Mucosa of rectum (tissue), 2 donors: ENCODE measurements at regions not wholly inside any gene's neighbourhood (a gene's known extent, or its start where the extent isn't known, plus 50 kb on each side); places are given as distances from the start of the nearest gene placed in this dataset.

Experiments used
- H3K27ac ChIP-seq, 2 donors: one replicate each; pipeline ENCODE4 v1.7.0; 2013; ENCODE audit warnings: inconsistent platforms in 2 of 2, low read depth in 2 of 2, low read length in 2 of 2
- H3K27me3 ChIP-seq, 2 donors: one replicate each; pipeline ENCODE4 v1.7.0; 2013; ENCODE audit warnings: low read length in 2 of 2; ENCODE audit not compliant: control insufficient read depth in 2 of 2, insufficient read depth in 2 of 2
- H3K36me3 ChIP-seq, 2 donors: one replicate each; pipeline ENCODE4 v1.7.0; 2013; ENCODE audit warnings: low read length in 2 of 2; ENCODE audit not compliant: control insufficient read depth in 2 of 2, insufficient read depth in 2 of 2
- H3K4me1 ChIP-seq, 2 donors: one replicate each; pipeline ENCODE4 v1.7.0; 2013; ENCODE audit warnings: low read length in 2 of 2, mild to moderate bottlenecking in 1 of 2; ENCODE audit not compliant: control insufficient read depth in 2 of 2, insufficient read depth in 2 of 2
- H3K4me3 ChIP-seq, 2 donors: one replicate each; pipeline ENCODE4 v1.7.0; 2013; ENCODE audit warnings: low read length in 2 of 2
- H3K9ac ChIP-seq, 2 donors: one replicate each; pipeline ENCODE4 v1.7.0; 2013; ENCODE audit warnings: low read length in 2 of 2, low read depth in 1 of 2, mild to moderate bottlenecking in 1 of 2
- H3K9me3 ChIP-seq, 2 donors: one replicate each; pipeline ENCODE4 v1.7.0; 2013; ENCODE audit warnings: low read length in 2 of 2; ENCODE audit not compliant: control insufficient read depth in 2 of 2
- donor health status: healthy.
- donor health status: Normal muscosa, but diverticular disease.

DNA sequence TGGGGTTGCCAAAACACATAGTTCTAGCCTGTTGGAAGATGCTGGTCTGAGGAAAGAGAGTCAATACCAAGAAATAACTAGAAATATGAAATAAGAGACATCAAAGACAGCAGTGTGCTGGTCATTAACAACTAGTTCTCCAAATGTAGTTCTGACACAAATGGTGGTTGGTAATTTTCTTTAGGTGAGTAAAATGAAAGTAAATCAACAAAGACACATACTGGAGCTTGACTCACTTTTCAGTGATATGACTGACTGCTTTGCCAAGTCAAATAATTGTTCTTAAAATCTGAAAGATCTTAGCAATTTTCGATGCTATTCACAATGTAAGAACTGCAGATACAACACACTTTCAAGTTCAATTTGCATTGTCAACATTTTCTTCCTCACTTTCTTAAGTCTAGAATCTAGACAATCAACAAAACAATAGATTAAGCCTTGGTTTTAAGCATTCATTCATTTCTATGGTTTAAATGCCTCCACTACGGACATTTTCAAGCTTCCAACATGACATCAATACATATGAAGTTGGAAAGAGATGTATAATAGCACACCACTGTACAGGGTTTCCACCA lies 166.8 kb upstream of the MAP3K1 start:
- Histone ChIP-seq H3K9ac (no peak overlapping the region), H3K4me1 (no peaks in the 10 kb centered on the region), H3K36me3 (no peaks in the 10 kb centered on the region), H3K27me3 (no peaks in the 10 kb centered on the region), H3K9me3 (no peaks in the 10 kb centered on the region), H3K4me3 (no peak overlapping the region), H3K27ac (no peak overlapping the region)

DNA sequence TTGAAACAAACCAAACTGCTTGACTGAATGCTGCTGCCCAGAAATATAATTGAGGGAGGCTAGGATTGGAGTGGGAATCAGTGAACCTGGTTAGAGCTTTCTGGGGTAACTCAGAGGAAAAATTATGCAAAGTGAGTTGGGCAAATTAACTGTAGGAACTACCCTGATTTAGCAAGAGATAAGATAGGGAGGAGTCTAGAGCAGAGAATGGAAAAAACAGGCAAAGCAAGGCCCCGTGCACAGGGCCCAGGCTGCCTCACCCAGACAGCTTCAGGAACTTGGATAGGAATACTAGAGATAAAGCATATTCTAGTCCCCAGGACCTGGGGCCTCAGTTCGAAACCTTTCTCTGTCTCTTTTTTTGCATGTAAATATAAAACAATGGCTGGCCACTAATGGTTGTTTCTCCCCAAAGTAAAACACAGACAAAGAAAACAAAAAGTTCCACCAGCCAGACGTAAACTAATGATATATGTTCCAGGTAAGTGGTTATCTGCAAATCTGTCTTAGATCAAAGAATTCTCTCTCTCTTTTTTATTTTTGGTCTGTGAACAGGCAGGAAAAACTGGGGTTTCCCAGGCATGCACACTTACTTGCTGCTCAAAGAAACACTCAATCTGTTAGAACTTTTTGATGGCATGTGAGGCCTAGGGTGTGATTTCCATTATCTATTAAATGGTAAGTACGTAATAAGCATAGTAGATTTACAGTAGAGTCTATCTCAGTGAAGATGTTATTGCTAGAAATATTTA lies 168.1 kb upstream of the MAP3K1 start:
- no peak overlapping the region for H3K4me3 ChIP-seq
- no peaks in the 10 kb centered on the region for H3K27me3 ChIP-seq
- H3K4me1 ChIP-seq, result no peaks in the 10 kb centered on the region
- no peaks in the 10 kb centered on the region for H3K36me3 ChIP-seq
- H3K27ac ChIP-seq, result no peak overlapping the region
- no peaks in the 10 kb centered on the region for H3K9me3 ChIP-seq
- no peak overlapping the region for H3K9ac ChIP-seq

DNA sequence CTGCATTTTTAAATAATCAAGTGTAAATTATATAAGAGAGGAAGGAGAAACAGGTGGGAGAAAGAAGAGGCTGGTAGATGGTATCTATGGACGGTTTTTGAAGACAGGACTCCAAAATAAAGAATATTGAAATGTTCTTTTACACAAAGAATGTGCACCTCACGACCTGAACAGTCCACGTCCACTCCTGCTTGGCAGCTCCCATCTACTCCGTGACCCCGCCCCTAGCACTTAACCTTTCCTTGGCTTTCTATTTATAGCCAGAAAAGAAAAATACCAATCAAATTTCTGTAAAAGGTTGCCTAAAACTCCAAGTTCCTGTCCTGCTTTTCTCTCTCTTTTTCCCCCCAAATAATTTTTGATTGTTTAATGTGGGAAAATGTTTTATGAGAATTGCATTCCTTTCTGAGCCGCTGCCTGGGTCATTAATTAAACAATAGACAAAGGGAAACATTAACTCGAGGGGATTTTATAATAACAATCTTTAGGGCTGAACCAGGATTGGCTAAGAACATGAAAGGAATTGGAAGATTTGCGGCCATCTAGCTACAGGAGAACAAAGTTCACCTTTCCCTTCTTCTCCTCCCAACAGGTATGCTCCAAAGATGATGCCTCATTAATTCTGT lies 173.6 kb upstream of the MAP3K1 start:
- Histone ChIP-seq H3K9me3 (no peaks in the 10 kb centered on the region), H3K27ac (no peak overlapping the region), H3K27me3 (no peaks in the 10 kb centered on the region), H3K4me3 (no peak overlapping the region), H3K36me3 (no peaks in the 10 kb centered on the region), H3K4me1 (no peaks in the 10 kb centered on the region), H3K9ac (no peak overlapping the region)

DNA sequence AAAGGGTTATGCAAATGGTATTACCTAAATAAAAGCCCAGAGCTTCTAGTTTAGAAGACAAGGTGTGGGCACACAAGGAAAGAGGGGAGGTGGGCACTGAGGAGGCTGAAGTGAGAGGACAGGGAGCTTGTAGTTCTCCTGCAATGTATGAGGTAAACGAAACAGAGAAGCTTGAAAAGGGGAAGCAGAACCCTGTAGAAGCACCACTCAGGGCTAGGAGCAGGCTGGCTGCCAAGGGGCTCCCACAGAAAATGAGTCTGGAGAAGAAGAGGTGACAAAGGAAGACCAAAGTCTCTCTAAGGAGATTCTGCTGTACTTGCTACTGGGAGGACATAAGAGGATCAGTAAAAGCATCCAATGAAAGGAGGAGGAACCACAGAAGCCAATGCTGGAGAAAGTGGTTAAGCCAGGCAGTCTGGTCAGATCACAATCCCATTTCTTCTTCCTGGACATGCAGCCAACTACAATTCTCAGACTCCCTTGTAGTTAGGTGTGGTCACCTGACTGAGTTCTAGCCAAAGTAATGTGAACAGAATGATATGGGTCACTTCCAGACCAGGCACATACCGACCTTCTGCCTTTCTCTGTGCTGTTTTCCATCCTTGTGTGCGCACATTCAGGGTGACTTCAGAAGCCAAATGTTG lies 174.5 kb upstream of the MAP3K1 start:
- Histone ChIP-seq H3K4me1 (no peaks in the 10 kb centered on the region), H3K27ac (no peak overlapping the region)

DNA sequence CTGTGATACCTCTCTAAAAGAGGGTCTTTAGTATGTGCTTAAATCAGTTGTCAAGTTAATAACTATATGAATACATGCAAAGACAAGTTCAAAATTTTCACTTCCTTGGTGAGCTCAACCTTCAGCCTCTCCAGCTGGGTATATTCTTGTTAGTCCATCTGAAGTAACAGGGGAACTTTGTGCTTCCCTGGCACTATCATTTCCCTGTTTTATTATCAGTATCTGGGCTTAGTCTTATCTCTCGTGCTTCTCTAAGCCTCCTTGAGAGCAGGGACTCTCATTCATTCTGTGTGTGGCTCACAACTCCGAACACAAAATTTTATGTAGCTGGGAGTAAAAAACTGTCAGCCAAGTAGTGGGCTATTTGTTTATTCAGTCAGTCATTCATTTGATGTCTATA lies 175.9 kb upstream of the MAP3K1 start:
- no peaks in the 10 kb centered on the region for H3K27me3 ChIP-seq
- H3K27ac ChIP-seq, result no peak overlapping the region
- no peaks in the 10 kb centered on the region for H3K4me1 ChIP-seq
- no peak overlapping the region for H3K9ac ChIP-seq
- no peak overlapping the region for H3K4me3 ChIP-seq
- no peaks in the 10 kb centered on the region for H3K36me3 ChIP-seq
- no peaks in the 10 kb centered on the region for H3K9me3 ChIP-seq

More for the DNA sequence above, 174.5 kb upstream of the MAP3K1 start:
- Histone ChIP-seq H3K9ac (no peak overlapping the region), H3K4me3 (no peak overlapping the region), H3K27me3 (no peaks in the 10 kb centered on the region), H3K9me3 (no peaks in the 10 kb centered on the region), H3K36me3 (no peaks in the 10 kb centered on the region)

DNA sequence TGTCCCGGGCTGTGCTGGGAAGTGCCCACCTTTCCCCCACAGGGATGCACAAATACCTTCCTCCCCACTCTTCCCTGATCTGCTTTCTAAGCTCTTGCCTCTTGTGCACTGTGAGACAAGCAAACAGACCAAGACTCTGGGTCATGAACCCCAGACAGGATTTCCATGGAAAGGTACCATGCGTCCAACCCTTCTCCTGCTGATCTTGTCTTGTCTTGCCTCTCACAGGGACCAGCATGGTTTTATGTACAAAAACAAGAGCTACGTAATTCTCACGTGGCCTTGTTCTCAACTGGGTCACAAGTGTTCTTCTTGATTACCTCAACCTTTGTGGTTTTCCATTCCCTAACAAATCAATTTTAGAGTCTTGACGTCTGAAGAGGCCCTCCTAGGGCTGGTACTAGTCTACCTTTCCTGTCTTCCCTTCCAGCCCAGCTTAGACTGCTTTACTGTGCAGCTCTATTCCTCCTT lies 176.5 kb upstream of the MAP3K1 start:
- no peaks in the 10 kb centered on the region for H3K9me3 ChIP-seq
- no peak overlapping the region for H3K27ac ChIP-seq
- no peaks in the 10 kb centered on the region for H3K27me3 ChIP-seq
- no peaks in the 10 kb centered on the region for H3K36me3 ChIP-seq
- no peak overlapping the region for H3K9ac ChIP-seq
- H3K4me1 ChIP-seq, result no peaks in the 10 kb centered on the region
- H3K4me3 ChIP-seq, result no peak overlapping the region

DNA sequence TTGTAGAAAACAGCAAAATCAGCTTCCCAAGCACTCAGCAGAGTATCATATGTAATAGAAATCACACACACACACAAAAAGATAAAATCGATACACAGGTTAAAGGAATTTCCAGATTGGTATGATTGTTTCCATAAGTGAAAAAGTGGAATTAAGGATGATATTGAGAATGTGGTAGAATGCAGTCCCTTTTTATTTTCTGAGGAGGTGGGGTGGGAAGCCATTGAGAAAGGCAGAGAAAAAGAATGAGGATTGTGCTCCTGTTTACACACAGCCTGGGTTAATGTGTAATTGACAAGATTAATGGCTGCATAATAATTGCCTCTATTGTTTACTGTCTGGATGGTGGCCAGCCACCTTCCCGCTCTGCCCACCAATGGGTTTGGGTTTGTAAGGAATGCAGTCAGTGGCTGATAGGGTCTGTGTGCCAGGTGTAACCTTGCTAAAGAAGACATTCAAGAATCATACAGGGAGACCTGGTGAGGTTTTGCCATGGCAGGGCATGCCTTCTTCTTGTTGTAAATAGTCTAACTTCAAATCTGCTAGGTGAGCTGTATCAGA lies 177.2 kb upstream of the MAP3K1 start:
- H3K27me3 ChIP-seq, result no peaks in the 10 kb centered on the region
- H3K9me3 ChIP-seq, result no peaks in the 10 kb centered on the region
- H3K9ac ChIP-seq, result no peak overlapping the region
- H3K36me3 ChIP-seq, result no peaks in the 10 kb centered on the region
- no peaks in the 10 kb centered on the region for H3K4me1 ChIP-seq
- no peak overlapping the region for H3K4me3 ChIP-seq
- no peak overlapping the region for H3K27ac ChIP-seq

DNA sequence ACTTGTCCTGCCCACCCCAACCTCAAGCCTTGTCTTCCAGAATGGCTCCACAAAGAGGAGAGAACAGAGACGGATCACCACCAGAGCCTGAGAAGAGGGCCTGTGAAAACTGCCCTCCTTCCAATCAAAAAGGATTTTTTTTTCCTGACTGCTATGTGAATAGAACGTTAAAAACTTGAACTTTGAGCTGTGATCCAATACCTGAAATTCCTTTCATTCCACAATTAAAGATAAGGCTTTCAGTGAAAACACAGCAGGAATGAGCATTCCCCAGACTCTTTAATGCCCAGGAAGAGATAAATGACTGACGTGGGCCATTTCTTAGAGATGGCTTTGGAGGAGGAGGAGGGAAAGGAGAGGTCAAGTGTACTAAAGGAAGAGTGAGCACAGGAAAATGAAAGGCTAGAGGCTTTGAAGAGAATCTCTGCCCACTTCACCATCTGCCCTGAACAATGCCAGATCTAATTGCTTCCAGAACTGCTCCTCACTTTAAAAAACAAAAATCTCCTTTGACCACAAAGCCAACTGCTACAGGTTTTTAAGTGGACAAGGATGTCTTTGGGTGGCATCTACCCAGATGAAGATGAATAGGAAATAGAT lies 177.9 kb upstream of the MAP3K1 start:
- Histone ChIP-seq H3K4me1 (no peaks in the 10 kb centered on the region), H3K36me3 (no peaks in the 10 kb centered on the region), H3K27me3 (no peaks in the 10 kb centered on the region), H3K4me3 (no peak overlapping the region), H3K27ac (no peak overlapping the region), H3K9me3 (no peaks in the 10 kb centered on the region), H3K9ac (no peak overlapping the region)

DNA sequence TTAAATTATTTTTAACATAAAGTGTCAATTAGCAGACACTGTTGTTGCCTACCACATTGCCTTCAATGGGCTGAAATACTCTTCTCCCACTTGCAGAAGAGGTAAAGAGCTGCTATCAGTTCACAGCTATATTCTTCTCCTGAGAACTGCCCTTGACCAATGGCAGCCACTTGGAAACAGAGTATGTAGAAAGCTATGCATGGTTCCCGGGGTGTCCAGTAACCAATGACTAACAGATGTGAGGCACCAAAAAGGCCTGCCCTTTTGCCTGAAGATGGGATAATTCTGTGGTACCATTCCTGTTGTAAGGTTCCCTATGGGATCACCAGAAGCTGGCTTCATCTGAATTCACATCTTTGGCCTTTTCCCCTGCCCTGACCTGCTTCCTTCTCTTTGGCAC lies 181.4 kb upstream of the MAP3K1 start:
- Histone ChIP-seq H3K9me3 (no peaks in the 10 kb centered on the region), H3K4me1 (no peaks in the 10 kb centered on the region), H3K4me3 (no peak overlapping the region), H3K27me3 (no peaks in the 10 kb centered on the region), H3K36me3 (no peaks in the 10 kb centered on the region), H3K9ac (no peak overlapping the region), H3K27ac (no peak overlapping the region)
